Left lobe of liver (tissue), 2 donors: ENCODE measurements at regions not wholly inside any gene's neighbourhood (a gene's known extent, or its start where the extent isn't known, plus 50 kb on each side); places are given as distances from the start of the nearest gene placed in this dataset.
A peak's percentile ranks its signal among the peaks of the same experiment; 100 is the strongest.
"Not testable (repeated sequence)": the region's sequence is repeated elsewhere in the genome, so short reads cannot be mapped to it uniquely, and the experiment has no call there.

ENCODE experiments used
- ATAC-seq: fragments of 200-7000 bp; cut with Tn5 transposase; one replicate; pipeline ENCODE4 v1.9.1; 2020; ENCODE audit warnings: mild to moderate bottlenecking, moderate library complexity
- DNase-seq: peaks from one replicate; pipeline ENCODE4 v3.0.0-alpha.2; 2020; ENCODE audit warnings: low spot score
- donor health status: DM: no; HTN: no; CAD: no; lungs with moderate emphysema.
- donor health status: DM: no; HTN: yes; CAD: no.

DNA sequence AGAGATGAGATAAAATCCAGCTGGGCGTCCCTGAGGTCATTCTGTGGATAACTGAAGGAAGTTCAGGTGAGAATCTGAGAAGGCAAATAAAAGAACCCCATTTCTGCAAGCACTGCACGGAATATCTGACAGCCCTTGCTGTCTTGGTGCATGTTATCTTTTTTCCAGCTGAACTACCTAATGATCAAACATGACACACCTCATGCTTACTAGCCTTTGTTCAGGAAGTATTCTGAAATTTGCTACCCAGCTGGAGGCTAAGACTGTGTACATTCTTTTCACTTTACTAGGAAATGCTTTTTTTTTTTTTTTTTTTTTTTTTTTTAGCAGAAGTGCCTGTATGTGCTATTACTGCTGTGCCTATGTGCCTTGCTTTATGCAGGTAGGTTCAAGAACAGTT, 718.1 kb downstream of the SMARCA1 start:
- ATAC-seq (no peak), DNase-seq (no peak)

DNA sequence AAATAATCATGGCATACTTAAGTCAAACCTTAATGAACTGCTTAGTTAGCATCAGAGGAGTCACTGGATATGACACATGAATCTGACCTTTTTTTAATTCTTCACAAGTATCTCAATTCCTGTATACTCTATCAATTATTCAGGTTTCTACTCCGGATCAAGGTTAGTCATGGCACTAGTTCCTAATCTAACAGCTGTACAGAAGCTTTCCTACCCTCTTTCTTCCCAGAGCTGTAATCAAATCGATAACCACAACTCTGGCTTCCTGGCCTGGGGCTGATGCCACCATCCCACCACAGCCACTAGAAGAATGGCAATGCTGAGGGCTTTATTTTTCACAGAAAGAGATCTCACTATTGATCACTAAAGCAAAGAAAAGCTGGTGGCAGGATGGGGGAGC, 718.5 kb downstream of the SMARCA1 start:
- DNase-seq (no peak), ATAC-seq (no peak)

DNA sequence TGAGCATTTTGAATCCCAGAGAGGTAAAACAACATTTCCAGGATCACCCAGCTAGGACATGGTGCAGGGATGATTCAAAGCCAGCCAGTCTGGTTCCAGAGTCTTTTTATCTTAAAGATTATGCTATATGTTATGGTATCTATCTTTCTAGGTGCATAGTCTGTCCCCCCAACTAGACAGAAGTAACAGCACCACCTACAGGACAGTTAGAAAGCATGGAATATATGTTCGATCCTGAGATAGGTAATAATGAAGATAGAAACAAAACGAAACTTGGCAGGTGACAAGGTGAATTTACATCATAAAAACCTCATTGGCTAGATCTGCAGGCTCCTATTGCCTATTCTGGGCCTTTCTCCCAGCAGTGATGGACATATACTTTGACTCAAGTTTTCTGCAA, 723.2 kb downstream of the SMARCA1 start:
- no peak for DNase-seq
- no peak for ATAC-seq

DNA sequence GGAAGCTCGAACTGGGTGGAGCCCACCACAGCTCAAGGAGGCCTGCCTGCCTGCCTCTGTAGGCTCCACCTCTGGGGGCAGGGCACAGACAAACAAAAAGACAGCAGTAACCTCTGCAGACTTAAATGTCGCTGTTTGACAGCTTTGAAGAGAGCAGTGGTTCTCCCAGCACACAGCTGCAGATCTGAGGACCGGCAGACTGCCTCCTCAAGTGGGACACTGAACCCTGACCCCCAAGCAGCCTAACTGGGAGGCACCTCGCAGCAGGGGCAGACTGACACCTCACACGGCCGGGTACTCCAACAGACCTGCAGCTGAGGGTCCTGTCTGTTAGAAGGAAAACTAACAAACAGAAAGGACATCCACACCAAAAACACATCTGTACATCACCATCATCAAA, 730.9 kb upstream of the ACTRT1 start:
- ATAC-seq, DNase-seq: not testable (repeated sequence)

DNA sequence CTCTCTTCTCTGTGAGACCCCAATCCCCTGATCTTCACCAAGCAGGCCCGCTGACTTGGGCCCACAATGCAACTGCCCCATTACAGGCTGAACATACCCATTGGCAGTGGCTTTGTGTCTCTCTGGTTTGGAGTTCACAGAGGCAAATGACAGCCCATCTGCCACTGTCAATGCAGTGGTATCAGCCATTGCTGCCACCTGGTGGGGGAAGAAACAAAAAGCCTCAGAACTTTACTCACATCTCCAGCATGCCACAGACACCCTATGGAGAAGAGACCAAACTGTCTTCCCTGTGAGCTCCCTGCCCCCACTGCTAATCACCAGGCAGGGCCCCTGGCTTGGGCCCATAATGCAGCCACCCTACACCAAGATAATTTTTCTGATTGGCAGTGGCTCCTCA, 729.3 kb upstream of the ACTRT1 start:
- peak; percentile 71 for ATAC-seq

DNA sequence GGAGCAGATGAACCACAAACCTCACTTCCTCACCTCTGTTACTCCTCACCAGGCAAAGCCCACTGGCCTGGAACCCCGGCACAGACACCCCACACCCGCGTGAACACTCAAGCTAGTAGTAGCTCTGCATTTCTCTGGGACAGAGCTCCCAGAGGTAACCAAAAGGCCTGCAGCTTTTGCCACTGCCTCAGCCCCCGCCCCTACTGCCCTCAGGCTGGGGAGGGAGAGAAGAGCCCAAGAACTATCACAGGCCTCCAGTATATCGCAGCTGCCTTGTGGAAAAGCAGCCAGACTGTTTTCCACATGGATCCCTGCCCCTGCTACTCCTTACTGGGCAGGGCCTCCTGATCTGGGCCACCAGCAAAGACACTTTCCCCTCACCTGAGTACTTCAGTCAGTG, 728.7 kb upstream of the ACTRT1 start:
- DNase-seq (no peak), ATAC-seq (no peak)

More for the DNA sequence above, 729.3 kb upstream of the ACTRT1 start:
- DNase-seq = no peak

DNA sequence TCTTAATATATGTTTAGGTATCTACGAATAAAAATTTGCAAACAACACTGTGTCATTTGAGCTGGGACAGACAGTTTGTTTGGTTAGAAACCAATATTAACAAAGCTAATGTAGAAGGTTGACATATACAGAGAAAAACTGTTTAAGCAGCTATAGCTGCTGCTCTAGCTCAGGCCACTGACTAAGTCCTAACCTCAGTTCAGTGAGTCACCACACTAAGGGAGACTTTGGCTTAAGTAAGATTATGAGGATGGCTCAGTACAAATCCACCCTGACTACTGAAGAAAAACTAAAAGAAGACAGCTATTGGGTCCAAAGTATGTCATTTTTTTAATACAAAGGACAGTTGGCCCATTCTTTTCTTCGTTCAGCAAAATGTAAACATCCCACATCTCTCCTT, 717.3 kb upstream of the ACTRT1 start:
- DNase-seq = no peak
- ATAC-seq = no peak

DNA sequence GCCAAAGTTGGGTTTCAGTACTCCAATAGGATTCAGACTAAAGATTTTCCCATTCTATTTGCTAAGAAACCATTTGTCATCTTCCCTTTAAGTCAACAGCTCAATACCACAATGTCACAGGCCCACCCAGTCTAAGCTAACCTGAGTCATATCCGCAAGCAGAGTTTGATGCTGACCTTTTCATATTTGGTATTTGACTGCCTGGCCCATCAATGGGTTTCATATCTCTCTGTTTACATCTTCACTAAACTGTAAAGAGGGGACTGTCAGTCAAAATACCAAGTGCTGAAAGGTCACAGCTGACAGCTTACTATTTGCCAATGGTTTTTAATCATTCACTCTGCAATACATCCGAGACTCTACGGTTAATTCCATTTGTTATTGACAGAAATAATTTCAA, 707.5 kb upstream of the ACTRT1 start:
- DNase-seq = no peak

DNA sequence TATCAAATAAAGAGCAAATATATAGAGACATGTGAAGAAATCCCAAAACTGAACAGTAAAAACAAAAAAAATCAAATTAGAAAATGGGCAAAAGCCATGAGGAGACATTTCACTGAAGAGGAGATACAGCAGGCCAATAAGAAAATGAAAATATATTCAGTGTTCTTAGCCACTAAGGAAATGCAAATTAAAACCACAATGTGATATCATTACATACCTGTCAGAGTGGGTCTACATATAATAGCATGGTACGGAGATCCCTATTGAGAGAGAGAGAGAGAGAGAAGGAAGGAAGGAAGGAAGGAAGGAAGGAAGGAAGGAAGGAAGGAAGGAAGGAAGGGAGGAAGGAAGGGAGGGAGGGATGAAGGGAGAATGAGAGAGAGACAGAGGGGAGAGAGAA, 707.0 kb upstream of the ACTRT1 start:
- DNase-seq (no peak), ATAC-seq (no peak)

More for the DNA sequence above, 707.5 kb upstream of the ACTRT1 start:
- no peak for ATAC-seq

DNA sequence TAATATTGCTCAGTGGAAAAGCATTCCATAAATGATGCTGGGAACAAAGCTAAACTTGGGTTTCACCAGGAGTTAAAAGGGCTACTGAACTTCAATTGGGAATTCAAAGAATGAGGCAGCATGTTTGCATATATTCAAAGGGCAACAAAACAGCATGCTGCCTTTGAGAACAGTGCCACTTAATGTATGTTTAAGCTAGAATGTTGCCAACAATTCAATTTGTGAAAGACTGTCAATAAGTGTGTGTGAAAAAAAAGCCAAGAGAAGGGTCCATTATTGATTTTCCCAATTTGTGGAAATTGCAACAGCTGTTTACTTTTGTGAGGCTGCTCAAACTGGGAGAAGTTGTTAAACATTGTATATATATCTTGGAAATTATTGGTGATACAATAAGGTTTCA, 701.9 kb upstream of the ACTRT1 start:
- no peak for ATAC-seq

DNA sequence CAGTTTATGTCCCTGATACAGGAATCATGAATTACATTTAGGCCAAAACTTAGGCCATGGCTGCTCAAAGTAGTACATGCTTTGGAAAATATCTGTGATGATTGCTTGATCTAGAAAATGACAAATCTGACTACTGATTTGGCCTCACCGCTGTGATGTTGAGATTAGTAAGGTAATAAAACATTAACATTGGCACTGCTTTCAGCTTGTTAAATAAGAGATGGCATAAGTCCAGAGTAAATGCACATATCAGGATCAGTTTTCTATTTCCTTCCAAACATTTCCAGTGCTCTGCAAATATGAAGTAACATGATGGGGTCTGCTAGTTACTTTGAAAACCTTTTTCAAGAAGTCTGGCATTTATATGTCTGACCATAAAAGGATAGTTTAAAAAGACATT, 687.3 kb upstream of the ACTRT1 start:
- ATAC-seq (no peak), DNase-seq (no peak)

More for the DNA sequence above, 701.9 kb upstream of the ACTRT1 start:
- DNase-seq = no peak

DNA sequence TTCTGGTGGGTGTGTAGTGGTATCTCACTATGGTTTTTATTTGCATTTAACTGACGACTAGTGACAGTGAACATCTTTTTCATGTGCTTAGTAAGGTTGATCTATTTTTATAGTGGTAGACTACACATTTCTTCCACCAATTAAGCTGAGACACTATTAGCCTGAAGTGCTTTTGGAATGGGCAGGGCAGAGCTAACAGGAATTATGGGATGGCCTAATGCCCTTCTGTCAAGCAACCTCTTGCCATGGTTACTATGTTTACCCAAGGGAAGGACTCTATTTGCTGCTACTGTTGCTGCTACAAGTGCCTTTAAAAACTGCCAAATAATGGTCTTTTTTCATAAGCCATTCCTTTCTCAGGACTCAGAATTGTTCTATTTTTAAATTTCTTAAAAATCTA, 676.7 kb upstream of the ACTRT1 start:
- ATAC-seq (no peak), DNase-seq (no peak)

DNA sequence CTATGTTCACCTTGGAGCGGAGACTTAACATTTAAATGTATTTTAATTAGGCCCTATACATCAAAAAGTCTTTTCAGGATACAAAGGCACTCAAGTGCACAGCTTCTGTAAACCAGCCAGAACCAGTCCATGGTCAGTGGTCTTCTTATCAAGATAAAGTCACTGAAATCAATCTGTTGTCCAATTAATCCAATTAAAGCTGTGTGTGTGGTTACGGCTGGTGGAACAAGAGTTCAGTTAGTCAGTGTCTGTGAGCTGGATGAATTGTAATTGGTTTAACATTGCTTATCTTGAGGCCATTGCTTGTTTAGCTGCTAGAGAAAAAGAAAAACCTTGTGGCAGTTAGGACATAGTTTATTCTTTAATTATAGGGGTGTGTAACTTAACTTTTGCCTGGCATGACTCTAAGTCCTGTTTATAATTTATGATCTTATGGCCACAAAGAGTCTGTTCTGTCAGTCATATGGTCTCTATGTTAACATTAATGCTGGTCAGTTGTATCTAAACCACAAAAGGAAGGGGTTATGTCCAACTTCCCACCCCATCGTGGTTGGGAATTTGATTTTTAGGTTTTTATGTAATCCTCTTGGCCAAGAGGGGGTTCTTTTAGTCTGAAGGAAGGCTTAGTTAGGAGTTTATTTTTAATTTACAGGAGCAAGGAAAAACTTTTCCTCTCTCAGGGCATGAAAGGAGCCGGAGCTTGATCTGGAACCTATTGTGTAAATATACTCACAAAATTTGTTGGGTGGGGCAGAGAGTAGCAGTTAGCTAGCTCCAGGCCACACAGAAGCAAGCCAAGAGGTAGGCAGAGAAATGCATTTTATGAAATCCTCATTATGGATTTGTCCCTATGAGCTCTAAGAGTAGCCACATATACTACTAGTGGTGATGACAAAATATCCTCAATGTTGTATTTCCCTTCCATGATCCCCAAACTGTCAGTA, 665.7 kb upstream of the ACTRT1 start:
- DNase-seq (no peak), ATAC-seq (no peak)

DNA sequence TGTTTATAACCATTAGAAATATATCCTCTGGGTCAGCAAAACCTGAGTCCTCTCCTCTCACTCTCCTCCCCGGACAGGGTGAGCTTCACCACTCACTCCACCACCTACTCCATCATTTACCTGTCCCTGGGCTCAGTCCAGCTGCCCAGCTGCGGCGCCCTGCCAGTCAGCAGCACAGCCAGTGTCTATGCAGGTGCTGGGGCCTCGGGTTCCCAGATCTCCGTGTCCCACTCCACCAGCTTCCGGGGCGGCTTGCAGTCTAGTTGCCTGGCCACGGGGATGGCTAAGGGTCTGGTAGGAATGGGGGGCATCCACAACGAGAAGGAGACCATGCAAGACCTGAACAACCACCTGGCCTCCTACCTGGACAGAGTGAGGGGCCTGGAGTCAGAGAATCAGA, 662.2 kb upstream of the ACTRT1 start:
- no peak for ATAC-seq
- DNase-seq = no peak

DNA sequence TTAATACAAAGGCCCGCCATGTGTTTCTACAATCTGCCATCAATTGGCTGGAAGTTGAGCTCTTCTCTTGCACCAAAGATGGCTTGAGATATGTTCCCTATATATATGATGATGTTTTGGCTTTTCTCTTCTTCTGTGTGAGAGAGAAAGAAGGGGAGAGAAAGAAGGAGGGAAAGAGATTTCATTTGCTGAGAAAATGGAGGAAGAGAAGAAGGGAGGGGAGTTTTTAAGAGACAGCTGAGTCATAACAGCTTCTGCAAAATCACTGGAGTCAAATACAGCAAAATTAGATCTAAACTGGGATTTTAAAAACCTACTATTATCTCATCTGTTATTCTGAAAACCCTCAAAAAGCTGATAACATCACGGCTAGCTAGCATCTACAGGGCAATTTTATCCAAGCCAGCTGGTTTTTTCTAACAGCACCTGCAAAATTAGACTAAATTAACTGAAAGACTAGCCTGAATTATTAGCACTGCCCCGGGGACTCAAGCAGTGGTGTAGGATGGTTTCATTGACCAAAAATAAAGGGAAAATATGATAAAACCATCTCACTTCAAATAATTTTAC, 647.6 kb upstream of the ACTRT1 start:
- ATAC-seq = no peak
- no peak for DNase-seq

DNA sequence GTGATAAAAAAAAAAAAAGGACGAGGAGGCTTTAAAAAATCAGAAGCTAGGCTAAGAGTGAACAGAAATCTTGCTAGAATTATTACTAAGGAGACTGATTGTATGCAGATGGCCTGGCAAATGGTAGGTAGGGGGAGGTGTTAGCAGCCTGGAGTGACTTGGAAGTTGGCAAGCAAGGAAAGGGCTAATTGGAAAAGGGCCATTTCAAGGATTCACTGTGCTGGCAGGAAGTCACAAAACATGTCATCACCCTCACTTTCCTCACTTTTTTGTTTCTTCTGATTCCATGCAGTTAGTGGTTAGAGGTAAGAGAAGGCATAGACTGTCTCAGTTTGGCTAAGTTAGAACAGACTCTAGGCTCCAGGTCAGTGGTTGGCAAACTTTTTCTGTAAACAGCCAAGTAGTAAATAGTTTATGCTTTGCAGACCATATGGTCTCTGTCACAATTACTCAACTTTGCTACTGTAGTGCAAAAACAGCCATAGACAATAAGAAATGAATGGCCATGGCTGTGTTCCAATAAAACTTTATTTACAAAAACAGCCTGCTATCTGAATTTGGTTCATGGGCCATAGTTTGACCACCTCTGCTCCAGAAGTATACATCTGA, 646.5 kb upstream of the ACTRT1 start:
- ATAC-seq (no peak), DNase-seq (no peak)

DNA sequence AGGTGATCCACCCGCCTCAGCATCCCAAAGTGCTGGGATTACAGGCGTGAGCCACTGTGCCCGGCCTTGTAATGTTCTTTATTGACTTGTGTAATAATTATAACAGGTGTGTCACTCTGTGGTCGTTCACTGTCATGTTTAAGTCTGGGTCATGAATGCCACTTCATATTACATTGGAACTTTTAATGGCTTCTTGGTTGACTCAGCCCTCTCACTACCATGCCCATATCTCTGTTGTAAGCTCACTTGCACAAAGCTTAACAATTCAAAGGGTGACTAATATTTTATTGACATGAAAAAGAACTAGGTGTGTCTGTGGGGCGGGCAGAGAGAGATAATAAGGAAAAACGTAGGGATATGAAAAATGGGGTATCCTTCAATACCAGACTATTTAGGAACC, 639.7 kb upstream of the ACTRT1 start:
- DNase-seq (no peak), ATAC-seq (no peak)

DNA sequence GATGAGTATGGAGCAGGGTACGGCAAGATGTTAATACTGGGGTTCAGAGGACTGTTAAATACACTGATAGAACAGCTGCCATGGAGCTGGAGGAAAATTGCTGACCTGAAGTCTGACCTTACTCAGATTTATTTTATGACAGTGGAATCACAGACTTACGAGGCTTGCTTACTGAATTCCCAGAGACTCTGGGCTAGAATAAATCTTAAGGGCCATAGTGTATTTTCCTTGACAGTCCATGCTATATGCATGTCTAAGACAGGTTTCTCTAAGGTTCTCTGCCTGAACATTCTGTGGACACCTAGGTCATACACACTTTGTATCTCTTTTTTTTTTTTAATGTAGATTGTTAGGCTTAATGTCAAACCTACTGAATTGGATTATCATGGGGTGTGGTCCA, 633.2 kb upstream of the ACTRT1 start:
- DNase-seq (no peak), ATAC-seq (no peak)

DNA sequence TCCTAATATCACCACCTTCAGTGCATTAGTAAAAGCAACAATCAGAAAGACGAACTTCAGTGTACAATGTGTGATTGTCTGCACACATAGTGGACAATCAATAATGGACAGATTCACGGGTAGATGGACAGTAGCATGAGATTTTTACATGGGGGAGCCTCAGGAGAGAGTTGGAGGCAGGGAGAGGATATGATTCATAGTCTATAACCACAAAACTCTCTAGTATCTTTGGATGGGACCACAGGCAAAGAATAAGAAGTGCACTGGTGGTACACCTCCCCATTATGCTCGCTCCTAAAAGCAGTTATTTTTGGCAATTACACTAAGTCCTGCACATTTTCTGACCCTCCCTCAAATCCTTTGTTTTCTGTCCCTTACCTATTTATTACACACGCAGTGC, 624.4 kb upstream of the ACTRT1 start:
- ATAC-seq = no peak
- no peak for DNase-seq

DNA sequence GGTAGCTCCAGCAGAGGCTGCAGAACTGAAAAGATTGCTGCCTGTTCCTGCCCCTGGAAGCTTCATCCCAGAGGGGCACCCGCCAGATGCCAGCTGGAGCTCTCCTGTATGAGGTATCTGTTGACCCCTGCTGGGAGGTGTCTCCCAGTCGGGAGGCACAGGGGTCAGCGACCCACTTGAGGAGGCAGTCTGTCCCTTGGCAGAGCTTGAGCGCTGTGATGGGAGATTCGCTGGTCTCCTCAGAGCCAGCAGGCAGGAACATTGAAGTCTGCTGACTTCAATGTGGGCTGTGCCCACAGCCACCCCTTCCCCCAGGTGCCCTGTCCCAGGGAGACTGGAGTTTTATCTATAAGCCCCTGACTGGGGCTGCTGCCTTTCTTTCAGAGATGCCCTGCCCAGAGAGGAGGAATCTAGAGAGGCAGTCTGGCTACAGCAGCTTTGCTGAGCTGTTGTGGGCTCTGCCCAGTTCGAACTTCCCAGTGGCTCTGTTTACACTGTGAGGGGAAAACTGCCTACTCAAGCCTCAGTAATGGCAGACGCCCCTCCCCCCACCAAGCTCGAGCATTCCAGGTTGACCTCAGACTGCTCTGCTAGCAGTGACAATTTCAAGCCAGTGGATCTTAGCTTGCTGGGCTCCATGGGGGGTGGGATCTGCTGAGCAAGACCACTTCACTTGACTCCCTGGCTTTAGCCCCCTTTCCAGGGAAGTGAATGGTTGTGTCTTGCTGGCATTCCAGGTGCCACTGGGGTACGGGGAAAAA, 622.3 kb upstream of the ACTRT1 start:
- not testable (repeated sequence) for DNase-seq, ATAC-seq

DNA sequence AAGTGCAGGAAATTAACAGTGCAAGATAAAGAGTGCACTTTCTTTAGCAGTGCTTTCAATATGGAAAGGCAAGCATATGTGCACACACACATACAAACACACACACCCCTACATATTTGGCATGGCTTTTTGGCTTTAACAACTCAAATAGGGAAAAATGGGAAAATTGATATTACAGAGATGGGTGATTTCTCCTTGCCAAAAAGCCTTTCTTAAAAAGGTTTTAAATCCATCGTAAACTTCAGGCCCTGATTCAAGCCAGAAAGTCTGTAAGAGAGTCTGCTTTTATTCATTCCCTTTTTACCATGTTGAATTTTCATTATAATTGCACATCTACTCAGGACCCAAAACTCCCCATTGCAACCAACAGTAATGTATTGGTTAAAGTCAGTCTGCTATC, 612.0 kb upstream of the ACTRT1 start:
- ATAC-seq (no peak), DNase-seq (no peak)
